VCaP (cell line): ENCODE measurements at regions not wholly inside any gene's neighbourhood (a gene's known extent, or its start where the extent isn't known, plus 50 kb on each side); places are given as distances from the start of the nearest gene placed in this dataset.

Experiments used
- H3K27ac ChIP-seq: fragments of 450-650 bp; 2 replicates; pipeline ENCODE4 v1.5.1; 2017
- CTCF ChIP-seq: fragments of 450-650 bp; conservative IDR thresholded peaks from 2 replicates; pipeline ENCODE4 v1.5.1; 2017; ENCODE audit warnings: mild to moderate bottlenecking, moderate library complexity

- no peak overlapping the region for H3K27ac ChIP-seq
- no peak for TF ChIP-seq CTCF
These were observed 1028.8 kb downstream of the ADGRL2 start for GRCh38 chr1:82829527-82829926.

GRCh38 chr1:82823876-82824275, 1023.1 kb downstream of the ADGRL2 start:
- H3K27ac ChIP-seq, result peak overlapping the region; percentile 37; the same call in 1 of the 2 replicates
- no peak for TF ChIP-seq CTCF

GRCh38 chr1:82820816-82821215, 1020.1 kb downstream of the ADGRL2 start:
- no peak for TF ChIP-seq CTCF
- H3K27ac ChIP-seq, result no peak overlapping the region

GRCh38 chr1:82819234-82819633, 1018.5 kb downstream of the ADGRL2 start:
- H3K27ac ChIP-seq, result peak overlapping the region; percentile 26
- TF ChIP-seq CTCF, result no peak

- TF ChIP-seq CTCF, result no peak
- peak overlapping the region; percentile 26 for H3K27ac ChIP-seq
These were observed 1017.9 kb downstream of the ADGRL2 start for GRCh38 chr1:82818586-82818985.

- H3K27ac ChIP-seq, result no peak overlapping the region
These were observed 1012.7 kb downstream of the ADGRL2 start for GRCh38 chr1:82813386-82813785.

GRCh38 chr1:82810601-82811000, 1009.9 kb downstream of the ADGRL2 start:
- no peak overlapping the region for H3K27ac ChIP-seq
- TF ChIP-seq CTCF, result no peak

More at GRCh38 chr1:82813386-82813785, 1012.7 kb downstream of the ADGRL2 start:
- no peak for TF ChIP-seq CTCF

- H3K27ac ChIP-seq, result peak overlapping the region; percentile 61
- TF ChIP-seq CTCF, result no peak
These were observed 1006.8 kb downstream of the ADGRL2 start for GRCh38 chr1:82807563-82807962.
